Cerebellar cortex (tissue), 1 donor: ENCODE measurements at regions not wholly inside any gene's neighbourhood (a gene's known extent, or its start where the extent isn't known, plus 50 kb on each side); places are given as distances from the start of the nearest gene placed in this dataset.

ENCODE experiments used
- DNase-seq: peaks from one replicate; pipeline ENCODE4 v3.0.0-alpha.2; 2015; ENCODE audit warnings: low spot score

- no peak for DNase-seq
Measured at GRCh38 chr10:8229153-8229552, 174.7 kb downstream of the GATA3 start.

DNA sequence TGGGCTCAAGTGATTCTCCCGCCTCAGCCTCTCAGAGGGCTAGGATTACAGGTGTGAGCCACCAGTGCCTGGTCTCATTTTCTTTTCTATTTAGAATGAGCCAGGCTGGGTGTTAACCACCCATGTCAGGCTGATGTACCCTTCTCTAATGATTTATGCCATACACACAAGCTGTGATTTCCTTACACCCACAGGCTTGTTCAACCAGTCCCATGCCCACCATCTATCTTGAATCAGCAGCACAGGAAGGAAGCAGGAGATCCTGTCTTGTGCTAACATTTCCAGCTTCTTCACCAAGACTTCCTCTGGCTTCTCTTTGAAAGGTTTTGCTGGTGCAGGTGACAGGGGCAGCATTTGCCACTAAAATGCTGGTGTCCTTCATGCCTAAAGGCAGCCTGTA lies 176.4 kb downstream of the GATA3 start:
- no peak for DNase-seq

GRCh38 chr10:8233049-8233448 lies 178.6 kb downstream of the GATA3 start:
- no peak for DNase-seq

DNA sequence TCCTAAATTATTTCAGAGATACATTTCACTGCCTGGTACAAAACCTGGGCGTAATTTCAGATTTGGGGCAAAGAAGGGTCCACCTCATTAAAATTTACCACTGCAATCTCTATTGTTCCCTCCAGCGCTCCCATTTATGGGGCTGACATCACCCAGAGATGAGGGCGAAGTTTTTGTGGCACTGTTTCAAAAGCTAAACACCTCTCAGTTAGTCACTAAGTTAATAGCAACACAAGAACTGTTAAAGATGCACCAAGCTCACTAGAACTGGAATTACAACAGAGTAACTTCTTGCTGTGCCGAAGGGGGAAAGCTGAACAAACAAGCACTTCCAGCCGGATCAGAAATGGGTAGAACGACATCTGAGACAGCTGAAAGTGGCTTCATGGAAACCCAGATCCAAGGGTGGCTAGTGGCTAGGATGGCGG lies 179.4 kb downstream of the GATA3 start:
- DNase-seq = no peak

GRCh38 chr10:8235253-8236027 lies 181.0 kb downstream of the GATA3 start:
- DNase-seq = no peak

GRCh38 chr10:8238986-8239385 lies 184.5 kb downstream of the GATA3 start:
- no peak for DNase-seq

GRCh38 chr10:8240861-8241260 lies 186.4 kb downstream of the GATA3 start:
- DNase-seq = no peak

DNA sequence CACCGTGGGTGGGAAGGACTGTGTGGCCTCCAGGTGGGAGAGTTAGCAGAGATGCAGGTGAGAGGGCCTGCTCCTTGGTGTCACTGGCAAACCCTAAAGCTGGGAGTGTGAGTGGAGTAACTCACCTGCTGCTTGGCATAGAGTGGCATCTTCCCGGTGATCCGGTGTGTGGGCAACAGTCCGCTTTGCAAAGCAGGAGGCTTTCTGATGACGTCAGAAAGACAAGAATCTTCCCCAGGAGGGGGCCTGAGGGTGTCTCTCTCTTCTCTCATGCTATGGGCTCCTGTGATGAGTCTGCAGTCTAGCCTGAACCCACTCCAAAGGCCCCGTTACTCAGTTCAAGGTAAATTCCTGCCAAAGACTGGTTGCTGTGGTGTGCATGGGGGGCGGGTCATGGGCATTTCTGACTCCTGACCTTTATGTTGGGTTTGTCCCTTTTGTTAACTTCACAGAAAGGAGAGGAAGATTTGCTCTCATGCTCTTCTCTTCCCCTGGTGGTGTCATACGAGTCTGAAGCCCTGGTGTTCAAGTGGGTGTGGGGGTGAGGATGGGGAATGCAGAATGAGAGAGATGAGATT lies 187.9 kb downstream of the GATA3 start:
- DNase-seq = no peak

DNA sequence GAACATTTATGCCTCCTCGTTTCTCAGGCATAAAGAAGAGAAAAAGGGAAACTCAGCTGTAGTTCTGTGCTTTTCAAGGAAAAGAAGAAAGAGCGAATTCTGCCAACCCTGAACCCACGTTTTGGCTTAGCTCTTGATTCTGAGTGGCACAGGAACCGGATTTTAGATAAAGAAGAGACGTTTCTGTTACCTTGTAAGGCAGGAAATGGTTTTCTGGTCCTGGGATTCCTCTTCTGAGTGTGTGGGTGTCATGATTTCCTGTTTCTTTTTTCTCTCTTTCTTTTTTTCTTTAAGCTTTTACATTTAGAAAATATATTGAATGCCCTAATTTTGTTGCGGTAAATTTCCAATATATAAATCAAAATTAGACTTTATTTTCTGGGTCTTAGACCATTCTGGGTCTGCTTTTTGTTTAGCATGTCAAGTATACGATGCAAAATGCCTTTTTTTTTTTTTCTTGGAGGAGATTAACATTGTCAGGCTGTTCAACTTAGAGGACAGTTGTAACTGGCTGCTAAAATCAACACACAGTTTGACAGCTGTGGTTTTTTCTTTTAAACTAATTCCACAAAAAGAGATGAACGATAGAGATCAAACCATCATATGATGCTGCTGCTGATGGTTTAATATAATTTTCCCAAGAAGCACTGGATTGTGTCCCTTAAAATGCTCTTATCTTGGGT lies 190.8 kb downstream of the GATA3 start:
- no peak for DNase-seq

GRCh38 chr10:8245814-8246142 lies 191.3 kb downstream of the GATA3 start:
- DNase-seq = no peak

DNA sequence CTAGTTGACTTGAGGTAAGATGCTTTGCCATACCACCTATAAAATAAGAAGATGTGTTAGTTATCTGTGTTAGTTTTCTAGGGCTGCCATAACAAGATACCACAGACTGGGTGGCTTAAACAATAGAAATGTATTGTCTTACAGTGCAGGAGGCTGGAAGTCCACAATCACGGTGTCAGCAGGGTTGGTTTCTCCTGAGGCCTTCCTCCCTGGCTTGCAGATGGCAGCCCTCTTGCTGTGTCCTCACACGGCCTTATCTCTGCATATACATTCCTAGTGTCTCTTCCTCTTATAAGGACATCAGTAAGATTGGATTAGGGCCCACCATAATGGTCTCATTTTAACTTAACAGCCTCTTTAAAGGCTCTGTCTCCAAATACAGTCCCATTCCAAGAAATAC lies 192.1 kb downstream of the GATA3 start:
- DNase-seq = no peak

- no peak for DNase-seq
Measured at GRCh38 chr10:8247191-8247590, 192.7 kb downstream of the GATA3 start.

DNA sequence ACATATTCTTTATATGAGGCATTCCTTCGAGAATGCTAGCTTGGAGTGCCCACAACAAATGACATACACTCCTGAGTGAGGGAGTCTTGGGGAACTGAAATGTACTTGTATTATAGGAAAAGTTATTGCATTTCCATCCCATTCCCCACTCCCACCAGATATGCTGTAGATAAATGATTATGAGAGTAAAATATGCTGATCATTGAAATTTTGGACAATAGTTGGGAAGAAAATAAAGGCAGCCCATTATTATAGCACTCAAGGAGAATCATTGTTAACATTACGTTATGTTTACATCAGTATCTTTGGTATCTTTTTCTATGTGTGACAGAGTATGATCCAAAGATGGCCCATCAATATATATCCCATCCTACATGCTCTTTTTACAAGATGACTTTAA lies 194.4 kb downstream of the GATA3 start:
- no peak for DNase-seq

GRCh38 chr10:8254350-8254749 lies 199.9 kb downstream of the GATA3 start:
- DNase-seq = no peak

DNA sequence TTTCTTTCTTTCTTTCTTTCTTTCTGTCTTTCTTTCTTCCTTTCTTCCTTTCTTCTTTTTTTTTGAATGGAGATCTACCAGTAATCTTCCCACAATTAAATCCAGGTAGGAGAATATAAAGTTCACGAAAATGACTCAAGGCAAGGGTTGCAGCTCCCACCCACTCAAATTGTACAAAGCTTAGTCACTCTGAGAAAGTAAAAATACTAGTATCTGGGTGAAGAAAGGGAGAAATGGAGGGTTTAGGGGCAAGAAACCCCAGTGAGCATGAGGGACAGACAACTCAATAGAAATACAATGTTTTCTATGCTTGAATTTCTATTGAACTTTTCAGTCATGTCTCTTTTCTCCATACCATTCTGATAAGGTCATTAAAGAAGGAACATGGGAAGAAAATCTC lies 200.8 kb downstream of the GATA3 start:
- no peak for DNase-seq

GRCh38 chr10:8260645-8261044 lies 206.2 kb downstream of the GATA3 start:
- no peak for DNase-seq

DNA sequence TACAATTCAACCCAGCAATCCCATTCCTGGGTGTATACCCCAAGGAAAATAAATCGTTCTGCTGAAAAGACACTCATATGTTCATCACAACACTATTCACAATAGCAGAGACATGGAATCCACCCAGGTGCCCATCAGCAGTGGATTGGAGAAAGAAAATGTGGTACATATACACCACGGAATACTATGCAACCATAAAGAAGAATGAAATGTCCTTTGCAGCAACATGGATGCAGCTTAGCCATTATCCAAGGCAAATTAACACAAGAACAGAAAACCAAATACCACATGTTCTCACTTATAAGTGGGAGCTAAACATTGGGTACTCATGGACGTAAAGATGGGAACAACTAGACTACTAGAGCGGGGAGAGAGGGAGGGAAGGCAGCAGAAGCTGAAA lies 207.8 kb downstream of the GATA3 start:
- DNase-seq = no peak

DNA sequence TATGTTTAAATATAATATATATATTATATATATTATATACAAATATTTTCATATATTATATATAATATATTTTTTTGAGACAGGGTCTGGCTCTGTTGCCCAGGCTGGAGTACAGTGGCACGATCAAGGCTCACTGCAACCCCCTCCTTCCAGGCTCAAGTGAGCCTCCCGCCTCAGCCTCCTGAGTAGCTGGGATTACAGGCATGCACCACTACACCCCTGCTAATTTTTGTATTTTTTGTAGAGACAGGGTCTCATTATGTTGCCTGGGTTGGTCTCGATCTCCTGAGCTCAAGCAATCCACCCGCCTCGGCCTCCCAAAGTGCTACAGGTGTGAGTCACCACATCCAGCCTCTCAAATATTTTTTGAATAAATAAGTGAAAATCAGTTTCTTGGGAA lies 215.5 kb downstream of the GATA3 start:
- DNase-seq = no peak

DNA sequence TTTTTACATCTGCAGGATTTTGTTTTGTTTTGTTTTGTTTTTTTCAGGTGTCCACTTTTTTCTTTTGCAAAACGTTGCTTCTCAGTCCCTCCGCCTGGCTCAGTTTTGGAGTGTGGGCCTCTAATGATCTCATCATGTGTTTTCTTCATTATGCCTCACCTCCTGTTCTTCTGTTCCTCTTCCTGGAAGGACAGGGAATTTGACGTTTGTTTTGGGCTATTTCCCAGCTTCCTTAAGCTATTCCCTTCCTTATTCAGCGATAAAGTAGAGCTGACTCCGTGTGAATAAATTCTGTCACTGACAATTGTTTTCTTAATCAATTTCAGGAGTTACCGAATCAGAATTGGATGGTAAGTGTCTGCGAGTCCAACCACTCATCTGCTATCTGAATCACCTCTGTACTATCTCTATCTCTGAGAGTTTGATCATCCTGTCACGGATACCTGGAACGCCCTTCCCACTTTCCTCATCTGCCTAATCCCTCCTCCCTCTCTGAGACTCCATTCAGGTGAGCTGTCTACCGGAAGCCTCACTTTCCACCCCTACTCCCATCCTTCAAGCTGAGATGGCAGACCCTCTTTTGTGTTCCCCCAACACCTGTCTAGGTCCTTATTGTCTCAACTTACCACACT lies 218.4 kb downstream of the GATA3 start:
- DNase-seq = no peak

GRCh38 chr10:8273749-8274148 lies 219.3 kb downstream of the GATA3 start:
- DNase-seq = no peak

- no peak for DNase-seq
Measured at GRCh38 chr10:8275911-8276310, 221.4 kb downstream of the GATA3 start.

GRCh38 chr10:8278099-8278498 lies 223.6 kb downstream of the GATA3 start:
- no peak for DNase-seq

DNA sequence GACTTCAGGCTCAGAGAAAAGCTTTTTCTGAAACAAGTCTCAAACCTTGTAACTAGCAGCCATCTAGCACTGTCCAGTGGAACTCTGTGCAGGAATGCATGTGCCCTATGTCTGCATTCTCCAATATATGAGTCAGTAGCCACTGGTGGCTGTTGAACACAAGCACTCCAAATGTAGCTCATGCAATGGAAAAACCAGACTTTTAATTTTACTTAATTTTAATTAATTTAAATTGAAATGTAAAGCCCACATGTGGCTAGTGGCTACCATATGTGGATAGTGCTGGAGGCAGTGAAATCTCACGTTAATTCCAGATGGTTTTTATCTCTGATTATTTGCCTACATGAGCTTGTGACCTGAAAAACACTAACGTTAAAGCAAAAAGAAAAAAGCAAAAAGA lies 225.1 kb downstream of the GATA3 start:
- DNase-seq = no peak
